ENCODE measurements at regions not wholly inside any gene's neighbourhood (a gene's known extent, or its start where the extent isn't known, plus 50 kb on each side); places are given as distances from the start of the nearest gene placed in this dataset.
A peak's percentile ranks its signal among the peaks of the same experiment; 100 is the strongest.

- no peak overlapping the region for H3K4me3 Mint-ChIP-seq
- no peak for DNase-seq
- H3K27ac Mint-ChIP-seq = no peak overlapping the region
- ATAC-seq (replicated peaks in 1 of 2) = no peak
- H3K9me3 Mint-ChIP-seq = no peaks in the 10 kb centered on the region
- no peaks in the 10 kb centered on the region for H3K36me3 Mint-ChIP-seq (ENCODE audit: insufficient read depth in 2 of 2)
- H3K27me3 Mint-ChIP-seq (ENCODE audit: low read depth) = no peaks in the 10 kb centered on the region
- H3K4me1 Mint-ChIP-seq (ENCODE audit: low read depth) = no peaks in the 10 kb centered on the region
Measured at GRCh38 chr13:78306519-78307206, 296.7 kb downstream of the POU4F1 start.

- no peak overlapping the region for H3K27ac Mint-ChIP-seq
- no peaks in the 10 kb centered on the region for H3K36me3 Mint-ChIP-seq (ENCODE audit: insufficient read depth in 2 of 2)
- H3K9me3 Mint-ChIP-seq = no peaks in the 10 kb centered on the region
- no peaks in the 10 kb centered on the region for H3K27me3 Mint-ChIP-seq (ENCODE audit: low read depth)
- no peak for DNase-seq
- no peak for ATAC-seq (replicated peaks in 1 of 2)
- H3K4me3 Mint-ChIP-seq = no peak overlapping the region
- H3K4me1 Mint-ChIP-seq (ENCODE audit: low read depth) = no peaks in the 10 kb centered on the region
Measured at GRCh38 chr13:78305171-78305570, 298.2 kb downstream of the POU4F1 start.

- H3K4me3 Mint-ChIP-seq = no peak overlapping the region
- H3K27me3 Mint-ChIP-seq (ENCODE audit: low read depth) = no peaks in the 10 kb centered on the region
- H3K4me1 Mint-ChIP-seq (ENCODE audit: low read depth) = no peaks in the 10 kb centered on the region
- no peaks in the 10 kb centered on the region for H3K9me3 Mint-ChIP-seq
- H3K36me3 Mint-ChIP-seq (ENCODE audit: insufficient read depth in 2 of 2) = no peaks in the 10 kb centered on the region
- H3K27ac Mint-ChIP-seq = no peak overlapping the region
- DNase-seq (no peak), ATAC-seq (replicated peaks in 1 of 2) (peak in 1 of 2 donors; percentile 44)
Measured at GRCh38 chr13:78299832-78300623, 303.3 kb downstream of the POU4F1 start.

- Mint-ChIP-seq H3K4me1 (ENCODE audit: low read depth) (no peaks in the 10 kb centered on the region), H3K27ac (no peak overlapping the region), H3K9me3 (no peaks in the 10 kb centered on the region), H3K27me3 (ENCODE audit: low read depth) (no peaks in the 10 kb centered on the region), H3K4me3 (no peak overlapping the region), H3K36me3 (ENCODE audit: insufficient read depth in 2 of 2) (no peaks in the 10 kb centered on the region)
- no peak for DNase-seq
- no peak for ATAC-seq (replicated peaks in 1 of 2)
Measured at GRCh38 chr13:78298657-78299056, 304.7 kb downstream of the POU4F1 start.

- ATAC-seq (replicated peaks in 1 of 2) (no peak), DNase-seq (no peak)
- H3K4me1 Mint-ChIP-seq (ENCODE audit: low read depth) = no peaks in the 10 kb centered on the region
- no peaks in the 10 kb centered on the region for H3K27me3 Mint-ChIP-seq (ENCODE audit: low read depth)
- H3K36me3 Mint-ChIP-seq (ENCODE audit: insufficient read depth in 2 of 2) = peaks cover 0 to 2% of the 10 kb centered on the region in 2 donors
- H3K27ac Mint-ChIP-seq = no peak overlapping the region
- peaks cover 8 to 10% of the 10 kb centered on the region in 2 donors for H3K9me3 Mint-ChIP-seq
- no peak overlapping the region for H3K4me3 Mint-ChIP-seq
Measured at GRCh38 chr13:78286748-78287147, 316.6 kb downstream of the POU4F1 start.

GRCh38 chr13:78265098-78265497 is 338.3 kb downstream of the POU4F1 start:
- no peak for DNase-seq
- Mint-ChIP-seq H3K9me3 (no peaks in the 10 kb centered on the region), H3K27ac (no peak overlapping the region), H3K36me3 (ENCODE audit: insufficient read depth in 2 of 2) (no peaks in the 10 kb centered on the region), H3K27me3 (ENCODE audit: low read depth) (no peaks in the 10 kb centered on the region), H3K4me3 (no peak overlapping the region), H3K4me1 (ENCODE audit: low read depth) (no peaks in the 10 kb centered on the region)
- ATAC-seq (replicated peaks in 1 of 2) = no peak

- no peak for ATAC-seq (replicated peaks in 1 of 2)
- Mint-ChIP-seq H3K4me1 (ENCODE audit: low read depth) (no peaks in the 10 kb centered on the region), H3K36me3 (ENCODE audit: insufficient read depth in 2 of 2) (no peaks in the 10 kb centered on the region), H3K27me3 (ENCODE audit: low read depth) (no peaks in the 10 kb centered on the region), H3K9me3 (no peaks in the 10 kb centered on the region), H3K4me3 (no peak overlapping the region), H3K27ac (no peak overlapping the region)
- no peak for DNase-seq
Measured at GRCh38 chr13:78258304-78258703, 339.7 kb upstream of the EDNRB start.

- Mint-ChIP-seq H3K4me3 (no peak overlapping the region), H3K27me3 (ENCODE audit: low read depth) (no peaks in the 10 kb centered on the region), H3K36me3 (ENCODE audit: insufficient read depth in 2 of 2) (no peaks in the 10 kb centered on the region), H3K9me3 (no peaks in the 10 kb centered on the region), H3K4me1 (ENCODE audit: low read depth) (no peaks in the 10 kb centered on the region), H3K27ac (no peak overlapping the region)
- ATAC-seq (replicated peaks in 1 of 2) = no peak
- no peak for DNase-seq
Measured at GRCh38 chr13:78256484-78256883, 337.9 kb upstream of the EDNRB start.

DNA sequence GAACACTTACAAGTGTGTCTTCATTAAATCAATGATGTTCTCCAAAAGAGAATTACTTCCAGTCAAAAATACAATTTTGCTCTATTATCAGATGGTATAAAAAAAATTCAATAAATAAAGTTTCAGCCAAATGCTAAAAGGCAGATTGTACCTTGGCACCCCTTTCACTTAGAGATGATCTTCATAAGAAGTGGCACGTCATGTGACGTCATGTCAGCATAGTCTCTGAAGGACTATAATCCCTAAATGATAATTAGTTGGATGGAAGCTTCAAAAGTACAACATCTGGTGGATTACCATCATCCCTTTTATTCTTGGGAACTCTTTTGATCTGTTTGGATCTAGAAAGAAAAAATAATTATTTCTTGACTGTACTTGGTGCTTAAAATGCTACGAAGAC is 335.5 kb upstream of the EDNRB start:
- H3K27ac Mint-ChIP-seq = no peak overlapping the region
- H3K27me3 Mint-ChIP-seq (ENCODE audit: low read depth) = no peaks in the 10 kb centered on the region
- H3K9me3 Mint-ChIP-seq = no peaks in the 10 kb centered on the region
- no peaks in the 10 kb centered on the region for H3K36me3 Mint-ChIP-seq (ENCODE audit: insufficient read depth in 2 of 2)
- ATAC-seq (replicated peaks in 1 of 2) = no peak
- DNase-seq = no peak
- no peak overlapping the region for H3K4me3 Mint-ChIP-seq
- no peaks in the 10 kb centered on the region for H3K4me1 Mint-ChIP-seq (ENCODE audit: low read depth)

DNA sequence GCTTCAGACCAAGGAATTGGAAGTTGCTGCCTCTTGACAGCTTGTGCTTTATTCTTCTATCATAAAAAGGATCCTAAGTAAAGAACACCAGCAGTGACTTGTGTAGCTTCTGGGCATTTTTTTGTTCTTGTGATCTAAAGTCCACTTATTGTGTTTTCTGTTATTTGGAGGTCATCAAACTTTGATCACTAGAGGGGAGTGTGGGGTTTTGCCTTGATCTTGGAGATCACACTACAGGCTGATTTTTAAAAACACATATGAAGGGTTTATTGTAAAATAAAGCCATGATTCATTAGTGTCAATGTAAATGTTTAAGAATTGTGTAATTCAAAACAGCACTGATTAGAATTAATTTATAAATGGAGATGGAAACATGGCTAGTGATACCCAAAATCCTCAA is 328.7 kb upstream of the EDNRB start:
- DNase-seq = no peak

GRCh38 chr13:78241278-78241919 is 322.8 kb upstream of the EDNRB start:
- H3K27ac Mint-ChIP-seq = no peak overlapping the region
- DNase-seq (peak; percentile 10 to 41), ATAC-seq (replicated peaks in 1 of 2) (no peak)
- no peaks in the 10 kb centered on the region for H3K4me1 Mint-ChIP-seq (ENCODE audit: low read depth)
- no peaks in the 10 kb centered on the region for H3K27me3 Mint-ChIP-seq (ENCODE audit: low read depth)
- H3K9me3 Mint-ChIP-seq = no peaks in the 10 kb centered on the region
- no peaks in the 10 kb centered on the region for H3K36me3 Mint-ChIP-seq (ENCODE audit: insufficient read depth in 2 of 2)
- no peak overlapping the region for H3K4me3 Mint-ChIP-seq

More for the DNA sequence above, 328.7 kb upstream of the EDNRB start:
- no peak overlapping the region for H3K27ac Mint-ChIP-seq
- no peaks in the 10 kb centered on the region for H3K27me3 Mint-ChIP-seq (ENCODE audit: low read depth)
- H3K36me3 Mint-ChIP-seq (ENCODE audit: insufficient read depth in 2 of 2) = no peaks in the 10 kb centered on the region
- no peaks in the 10 kb centered on the region for H3K9me3 Mint-ChIP-seq
- ATAC-seq (replicated peaks in 1 of 2) = no peak
- H3K4me3 Mint-ChIP-seq = no peak overlapping the region
- no peaks in the 10 kb centered on the region for H3K4me1 Mint-ChIP-seq (ENCODE audit: low read depth)

GRCh38 chr13:78239714-78240113 is 321.1 kb upstream of the EDNRB start:
- H3K9me3 Mint-ChIP-seq = no peaks in the 10 kb centered on the region
- no peak overlapping the region for H3K4me3 Mint-ChIP-seq
- ATAC-seq (replicated peaks in 1 of 2) (no peak), DNase-seq (no peak)
- no peak overlapping the region for H3K27ac Mint-ChIP-seq
- H3K4me1 Mint-ChIP-seq (ENCODE audit: low read depth) = no peaks in the 10 kb centered on the region
- H3K36me3 Mint-ChIP-seq (ENCODE audit: insufficient read depth in 2 of 2) = no peaks in the 10 kb centered on the region
- no peaks in the 10 kb centered on the region for H3K27me3 Mint-ChIP-seq (ENCODE audit: low read depth)

GRCh38 chr13:78238911-78239310 is 320.3 kb upstream of the EDNRB start:
- Mint-ChIP-seq H3K27me3 (ENCODE audit: low read depth) (no peaks in the 10 kb centered on the region), H3K9me3 (no peaks in the 10 kb centered on the region), H3K27ac (no peak overlapping the region), H3K4me3 (no peak overlapping the region), H3K36me3 (ENCODE audit: insufficient read depth in 2 of 2) (no peaks in the 10 kb centered on the region), H3K4me1 (ENCODE audit: low read depth) (no peaks in the 10 kb centered on the region)
- no peak for ATAC-seq (replicated peaks in 1 of 2)
- no peak for DNase-seq

All from activated T-cell treated with anti-CD3 and anti-CD28 coated beads, Interleukin-2, amount 50 U/mL, for 72 hours (primary cell).